CD8-positive, alpha-beta memory T cell (primary cell): ENCODE measurements at regions not wholly inside any gene's neighbourhood (a gene's known extent, or its start where the extent isn't known, plus 50 kb on each side); places are given as distances from the start of the nearest gene placed in this dataset.
A peak's percentile ranks its signal among the peaks of the same experiment; 100 is the strongest.

Experiments
- CTCF ChIA-PET: fragments of 350-600 bp; sonication (Branson Sonifier 250); formaldehyde crosslinking; loops from one replicate; lab custom pipeline; 2021; ENCODE audit warnings: antibody characterized with exemption; lab: Charles Lee
- POLR2A ChIA-PET: fragments of 350-600 bp; sonication (Branson Sonifier 250); formaldehyde crosslinking; loops from one replicate; lab custom pipeline; 2021; ENCODE audit warnings: antibody characterized with exemption; lab: Charles Lee
- DNase-seq, 5 donors: peaks; one replicate each; pipeline versions ENCODE4 v3.0.0 to v3.0.0-alpha.2; 2020 to 2022; ENCODE audit warnings: mixed read lengths in 1 of 5
- H3K27ac ChIP-seq: one replicate; pipeline ENCODE4 v1.7.0; 2013; ENCODE audit warnings: low read depth, mild to moderate bottlenecking, low read length, moderate library complexity
- H3K27me3 ChIP-seq: 2 replicates; pipeline ENCODE4 v1.7.0; 2013; ENCODE audit warnings: low read length, mild to moderate bottlenecking; ENCODE audit not compliant: insufficient read depth, poor library complexity, severe bottlenecking
- H3K36me3 ChIP-seq: 2 replicates; pipeline ENCODE4 v1.7.0; 2013; ENCODE audit warnings: mild to moderate bottlenecking, low read length, moderate library complexity; ENCODE audit not compliant: insufficient read depth
- H3K4me1 ChIP-seq: 2 replicates; pipeline ENCODE4 v1.7.0; 2013; ENCODE audit warnings: mild to moderate bottlenecking, low read length, moderate library complexity; ENCODE audit not compliant: insufficient read depth
- H3K4me3 ChIP-seq: 2 replicates; pipeline ENCODE4 v1.7.0; 2013; ENCODE audit warnings: mild to moderate bottlenecking, low read length
- H3K9me3 ChIP-seq: 2 replicates; pipeline ENCODE4 v1.7.0; 2013; ENCODE audit warnings: mild to moderate bottlenecking, low read length
- H3K27ac Mint-ChIP-seq, 8 donors: one replicate each; pipeline ENCODE4 v1.8.0; 2020 to 2021; ENCODE audit warnings: mixed read lengths in 8 of 8, mild to moderate bottlenecking in 6 of 8, inconsistent platforms in 3 of 8, moderate library complexity in 3 of 8
- H3K27me3 Mint-ChIP-seq, 2 donors: one replicate each; pipeline ENCODE4 v1.8.0; 2020 to 2021; ENCODE audit warnings: mixed read lengths in 2 of 2, mild to moderate bottlenecking in 1 of 2, moderate library complexity in 1 of 2
- H3K36me3 Mint-ChIP-seq, 3 donors: one replicate each; pipeline ENCODE4 v1.8.0; 2020 to 2021; ENCODE audit warnings: mixed read lengths in 3 of 3, inconsistent platforms in 1 of 3, mild to moderate bottlenecking in 1 of 3
- H3K4me1 Mint-ChIP-seq, 3 donors: one replicate each; pipeline ENCODE4 v1.8.0; 2020 to 2021; ENCODE audit warnings: mixed read lengths in 3 of 3, inconsistent platforms in 1 of 3, mild to moderate bottlenecking in 1 of 3
- H3K4me3 Mint-ChIP-seq, 7 donors: one replicate each; pipeline ENCODE4 v1.8.0; 2020 to 2021; ENCODE audit warnings: mixed read lengths in 7 of 7, mild to moderate bottlenecking in 6 of 7, moderate library complexity in 4 of 7, inconsistent platforms in 2 of 7
- H3K9me3 Mint-ChIP-seq, 5 donors: one replicate each; pipeline ENCODE4 v1.8.0; 2020 to 2022; ENCODE audit warnings: mixed read lengths in 5 of 5, mild to moderate bottlenecking in 3 of 5, moderate library complexity in 2 of 5, inconsistent platforms in 1 of 5

GRCh38 chr20:51311636-51312479 is 230.7 kb downstream of the NFATC2 start:
- H3K27ac ChIP-seq: no peak overlapping the region
- H3K36me3 Mint-ChIP-seq: peaks cover 0 to 6% (median 0%) of the 10 kb centered on the region in 3 donors
- H3K36me3 ChIP-seq: no peaks in the 10 kb centered on the region
- no peaks in the 10 kb centered on the region for H3K9me3 ChIP-seq
- ChIA-PET POLR2A (no interaction called here), CTCF (interaction anchor here (0.9 kb wide), 1 partner anchor 324 kb away, joined by 3 read pairs; no protein-coding TSS in a partner anchor)
- H3K4me3 ChIP-seq: no peak overlapping the region
- H3K4me1 Mint-ChIP-seq: peaks cover under 1 to 3% (median 2%) of the 10 kb centered on the region in 3 donors
- no peak overlapping the region for H3K27ac Mint-ChIP-seq
- H3K4me3 Mint-ChIP-seq: no peak overlapping the region
- H3K27me3 Mint-ChIP-seq: peaks cover 9 to 31% of the 10 kb centered on the region in 2 donors
- H3K4me1 ChIP-seq: no peaks in the 10 kb centered on the region
- no peaks in the 10 kb centered on the region for H3K27me3 ChIP-seq
- no peak for DNase-seq
- peaks cover 0 to 2% (median 0%) of the 10 kb centered on the region in 5 donors for H3K9me3 Mint-ChIP-seq

GRCh38 chr20:51310216-51310615 is 232.3 kb downstream of the NFATC2 start:
- H3K4me1 Mint-ChIP-seq: peaks cover 2 to 8% (median 5%) of the 10 kb centered on the region in 3 donors
- H3K27ac Mint-ChIP-seq: peak overlapping the region in 1 of 8 donors; percentile 11
- DNase-seq: no peak
- no peaks in the 10 kb centered on the region for H3K36me3 ChIP-seq
- H3K9me3 Mint-ChIP-seq: no peaks in the 10 kb centered on the region
- no peaks in the 10 kb centered on the region for H3K9me3 ChIP-seq
- H3K4me1 ChIP-seq: no peaks in the 10 kb centered on the region
- POLR2A ChIA-PET: interaction anchor here (0.5 kb wide), 1 partner anchor 39 kb away, joined by 3 read pairs; no protein-coding TSS in a partner anchor
- H3K4me3 ChIP-seq: no peak overlapping the region
- no peak overlapping the region for H3K27ac ChIP-seq
- no peak overlapping the region for H3K4me3 Mint-ChIP-seq
- H3K36me3 Mint-ChIP-seq: peaks cover 0 to 3% (median 0%) of the 10 kb centered on the region in 3 donors
- CTCF ChIA-PET: interaction anchor here (1.8 to 5.9 kb wide), 3 partner anchors 16 to 520 kb away, joined by 5 to 79 read pairs (median 6); no protein-coding TSS in a partner anchor
- H3K27me3 ChIP-seq: peaks cover 7% of the 10 kb centered on the region
- H3K27me3 Mint-ChIP-seq: peaks cover 5 to 31% of the 10 kb centered on the region in 2 donors

- peaks cover 7% of the 10 kb centered on the region for H3K27me3 ChIP-seq
- no peak overlapping the region for H3K4me3 ChIP-seq
- H3K9me3 Mint-ChIP-seq: no peaks in the 10 kb centered on the region
- ChIA-PET CTCF (interaction anchor here (0.9 to 5.9 kb wide), 7 partner anchors 9 to 519 kb away, joined by 3 to 79 read pairs (median 4); partner anchors contain the start of gene BCAS4), POLR2A (no interaction called here)
- no peak overlapping the region for H3K27ac ChIP-seq
- H3K36me3 ChIP-seq: no peaks in the 10 kb centered on the region
- H3K9me3 ChIP-seq: no peaks in the 10 kb centered on the region
- no peaks in the 10 kb centered on the region for H3K4me1 ChIP-seq
- DNase-seq: no peak
- no peak overlapping the region for H3K4me3 Mint-ChIP-seq
- no peaks in the 10 kb centered on the region for H3K36me3 Mint-ChIP-seq
- H3K27ac Mint-ChIP-seq: no peak overlapping the region
- peaks cover 4 to 29% of the 10 kb centered on the region in 2 donors for H3K27me3 Mint-ChIP-seq
- H3K4me1 Mint-ChIP-seq: peaks cover 2 to 8% (median 5%) of the 10 kb centered on the region in 3 donors
Observed at GRCh38 chr20:51309128-51309527, 233.4 kb downstream of the NFATC2 start.

- peak overlapping the region in 1 of 7 donors; percentile 23 for H3K4me3 Mint-ChIP-seq
- Histone ChIP-seq H3K4me1 (no peaks in the 10 kb centered on the region), H3K9me3 (no peaks in the 10 kb centered on the region), H3K27me3 (peaks cover 7% of the 10 kb centered on the region), H3K36me3 (no peaks in the 10 kb centered on the region), H3K4me3 (no peak overlapping the region), H3K27ac (no peak overlapping the region)
- no peak overlapping the region for H3K27ac Mint-ChIP-seq
- H3K27me3 Mint-ChIP-seq: peaks cover 4 to 15% of the 10 kb centered on the region in 2 donors
- POLR2A ChIA-PET: no interaction called here
- no peaks in the 10 kb centered on the region for H3K36me3 Mint-ChIP-seq
- H3K9me3 Mint-ChIP-seq: no peaks in the 10 kb centered on the region
- CTCF ChIA-PET: interaction anchor here (0.7 to 5.9 kb wide), 16 partner anchors 8 to 516 kb away, joined by 3 to 79 read pairs (median 4); partner anchors contain the start of gene BCAS4
- peaks cover 2 to 8% (median 5%) of the 10 kb centered on the region in 3 donors for H3K4me1 Mint-ChIP-seq
- peak; percentile 47 to 79 (median 56) for DNase-seq
Observed at GRCh38 chr20:51306521-51307358, 235.8 kb downstream of the NFATC2 start.

- no peak overlapping the region for H3K4me3 Mint-ChIP-seq
- ChIA-PET CTCF (interaction anchor here (0.8 to 5.9 kb wide), 7 partner anchors 9 to 516 kb away, joined by 3 to 79 read pairs (median 4); no protein-coding TSS in a partner anchor), POLR2A (no interaction called here)
- H3K27ac Mint-ChIP-seq: no peak overlapping the region
- no peaks in the 10 kb centered on the region for H3K4me1 ChIP-seq
- H3K27me3 ChIP-seq: peaks cover 7% of the 10 kb centered on the region
- DNase-seq: no peak
- no peaks in the 10 kb centered on the region for H3K36me3 Mint-ChIP-seq
- H3K27me3 Mint-ChIP-seq: peaks cover 4 to 10% of the 10 kb centered on the region in 2 donors
- H3K4me3 ChIP-seq: no peak overlapping the region
- H3K9me3 ChIP-seq: no peaks in the 10 kb centered on the region
- no peaks in the 10 kb centered on the region for H3K36me3 ChIP-seq
- H3K4me1 Mint-ChIP-seq: peaks cover 2 to 8% (median 5%) of the 10 kb centered on the region in 3 donors
- H3K27ac ChIP-seq: no peak overlapping the region
- H3K9me3 Mint-ChIP-seq: no peaks in the 10 kb centered on the region
Observed at GRCh38 chr20:51306081-51306480, 236.4 kb downstream of the NFATC2 start.

- Mint-ChIP-seq H3K4me3 (no peak overlapping the region), H3K27ac (peak overlapping the region in 2 of 8 donors; percentile 47 to 69), H3K9me3 (no peaks in the 10 kb centered on the region), H3K27me3 (peaks cover 4 to 6% of the 10 kb centered on the region in 2 donors), H3K4me1 (peaks cover 2 to 8% (median 5%) of the 10 kb centered on the region in 3 donors), H3K36me3 (no peaks in the 10 kb centered on the region)
- H3K4me1 ChIP-seq: no peaks in the 10 kb centered on the region
- H3K9me3 ChIP-seq: no peaks in the 10 kb centered on the region
- no peak overlapping the region for H3K27ac ChIP-seq
- ChIA-PET CTCF (interaction anchor here (0.8 to 5.9 kb wide), 6 partner anchors 10 to 515 kb away, joined by 3 to 79 read pairs (median 6); no protein-coding TSS in a partner anchor), POLR2A (no interaction called here)
- H3K36me3 ChIP-seq: no peaks in the 10 kb centered on the region
- no peak overlapping the region for H3K4me3 ChIP-seq
- DNase-seq: no peak
- H3K27me3 ChIP-seq: peaks cover 7% of the 10 kb centered on the region
Observed at GRCh38 chr20:51305316-51306052, 237.0 kb downstream of the NFATC2 start.
